A549 (cell line): ENCODE measurements at regions not wholly inside any gene's neighbourhood (a gene's known extent, or its start where the extent isn't known, plus 50 kb on each side); places are given as distances from the start of the nearest gene placed in this dataset.

Experiments
- BHLHE40 ChIP-seq: IDR thresholded peaks from 2 replicates; pipeline ENCODE4 v1.6.1; 2012; ENCODE audit warnings: low read depth, low read length, inconsistent platforms
- CBX2 ChIP-seq: fragments of 200-600 bp; sonication (generic); IDR thresholded peaks from 2 replicates; pipeline ENCODE4 v1.6.1; 2016; ENCODE audit warnings: low read depth, mild to moderate bottlenecking, borderline replicate concordance
- CEBPB ChIP-seq, 2 experiments: fragments of >200 bp in 1 of 2; sonication (Bioruptor Twin) in 1 of 2; formaldehyde crosslinking in 1 of 2; IDR thresholded peaks; 2 replicates each; pipeline ENCODE4 v1.6.1; 2012 to 2016
- CHD2 ChIP-seq: fragments of 150-350 bp; IDR thresholded peaks from 2 replicates; pipeline ENCODE4 v1.6.1; 2014; ENCODE audit warnings: low read length; ENCODE audit not compliant: partially characterized antibody
- EP300 ChIP-seq, 2 experiments: fragments of >200 bp; sonication (Bioruptor Twin); formaldehyde crosslinking; IDR thresholded peaks; 2 replicates in 1 of 2; 3 replicates in 1 of 2; pipeline ENCODE4 v1.6.1; 2016 to 2017
- MAZ ChIP-seq: fragments of 150-350 bp; IDR thresholded peaks from 2 replicates; pipeline ENCODE4 v1.6.1; 2014; ENCODE audit warnings: antibody characterized with exemption, low read depth, low read length, borderline replicate concordance
- RCOR1 ChIP-seq: fragments of 150-350 bp; IDR thresholded peaks from 2 replicates; pipeline ENCODE4 v1.6.1; 2014; ENCODE audit warnings: antibody characterized with exemption, low read length, low read depth
- RFX5 ChIP-seq: fragments of 450-650 bp; IDR thresholded peaks from 2 replicates; pipeline ENCODE4 v1.7.1; 2014; ENCODE audit warnings: antibody characterized with exemption, mild to moderate bottlenecking, moderate library complexity
- SREBF2 ChIP-seq: fragments of 450-650 bp; IDR thresholded peaks from 2 replicates; pipeline ENCODE4 v1.6.1; 2014; ENCODE audit warnings: mild to moderate bottlenecking, moderate library complexity
- TF ChIP-seq, protein P1 (sequence below): fragments of >200 bp; sonication (Bioruptor Twin); formaldehyde crosslinking; IDR thresholded peaks from 3 replicates; pipeline ENCODE4 v1.5.1; 2016
- TF ChIP-seq, protein P2 (sequence below): IDR thresholded peaks from 2 replicates; pipeline ENCODE4 v1.6.1; 2012

DNA sequence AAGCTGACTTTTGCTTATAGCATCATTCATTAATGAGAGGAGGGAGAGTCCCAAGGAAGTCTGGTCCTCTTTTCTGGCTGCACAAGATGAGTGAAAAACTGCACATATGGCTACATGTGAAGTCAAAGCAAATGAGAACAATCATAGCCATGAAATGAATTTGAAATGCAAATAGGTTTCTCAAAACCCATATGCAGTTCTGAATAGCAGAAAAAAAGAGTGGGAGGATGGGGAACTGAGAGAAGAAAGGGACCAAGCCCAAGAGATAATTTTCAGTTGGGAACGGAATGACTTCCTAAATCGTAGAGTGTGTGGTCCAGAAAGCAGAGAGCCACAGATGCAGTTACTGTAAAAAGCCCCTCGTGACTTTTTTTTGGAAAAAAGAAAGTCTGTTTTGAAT is 66.3 kb downstream of the GTPBP8 start:
- TF ChIP-seq BHLHE40 (no peak), CEBPB (IDR thresholded peaks at IDR 0.05) (no peak), CHD2 (no peak), RFX5 (no peak), CBX2 (no peak), SREBF2 (no peak), RCOR1 (no peak), EP300 (IDR thresholded peaks at IDR 0.05) (no peak), MAZ (no peak)
- TF ChIP-seq, protein P1, sequence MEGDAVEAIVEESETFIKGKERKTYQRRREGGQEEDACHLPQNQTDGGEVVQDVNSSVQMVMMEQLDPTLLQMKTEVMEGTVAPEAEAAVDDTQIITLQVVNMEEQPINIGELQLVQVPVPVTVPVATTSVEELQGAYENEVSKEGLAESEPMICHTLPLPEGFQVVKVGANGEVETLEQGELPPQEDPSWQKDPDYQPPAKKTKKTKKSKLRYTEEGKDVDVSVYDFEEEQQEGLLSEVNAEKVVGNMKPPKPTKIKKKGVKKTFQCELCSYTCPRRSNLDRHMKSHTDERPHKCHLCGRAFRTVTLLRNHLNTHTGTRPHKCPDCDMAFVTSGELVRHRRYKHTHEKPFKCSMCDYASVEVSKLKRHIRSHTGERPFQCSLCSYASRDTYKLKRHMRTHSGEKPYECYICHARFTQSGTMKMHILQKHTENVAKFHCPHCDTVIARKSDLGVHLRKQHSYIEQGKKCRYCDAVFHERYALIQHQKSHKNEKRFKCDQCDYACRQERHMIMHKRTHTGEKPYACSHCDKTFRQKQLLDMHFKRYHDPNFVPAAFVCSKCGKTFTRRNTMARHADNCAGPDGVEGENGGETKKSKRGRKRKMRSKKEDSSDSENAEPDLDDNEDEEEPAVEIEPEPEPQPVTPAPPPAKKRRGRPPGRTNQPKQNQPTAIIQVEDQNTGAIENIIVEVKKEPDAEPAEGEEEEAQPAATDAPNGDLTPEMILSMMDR: no peak
- TF ChIP-seq, protein P2, sequence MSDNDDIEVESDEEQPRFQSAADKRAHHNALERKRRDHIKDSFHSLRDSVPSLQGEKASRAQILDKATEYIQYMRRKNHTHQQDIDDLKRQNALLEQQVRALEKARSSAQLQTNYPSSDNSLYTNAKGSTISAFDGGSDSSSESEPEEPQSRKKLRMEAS: no peak
